ENCODE measurements at regions not wholly inside any gene's neighbourhood (a gene's known extent, or its start where the extent isn't known, plus 50 kb on each side); places are given as distances from the start of the nearest gene placed in this dataset.

DNA sequence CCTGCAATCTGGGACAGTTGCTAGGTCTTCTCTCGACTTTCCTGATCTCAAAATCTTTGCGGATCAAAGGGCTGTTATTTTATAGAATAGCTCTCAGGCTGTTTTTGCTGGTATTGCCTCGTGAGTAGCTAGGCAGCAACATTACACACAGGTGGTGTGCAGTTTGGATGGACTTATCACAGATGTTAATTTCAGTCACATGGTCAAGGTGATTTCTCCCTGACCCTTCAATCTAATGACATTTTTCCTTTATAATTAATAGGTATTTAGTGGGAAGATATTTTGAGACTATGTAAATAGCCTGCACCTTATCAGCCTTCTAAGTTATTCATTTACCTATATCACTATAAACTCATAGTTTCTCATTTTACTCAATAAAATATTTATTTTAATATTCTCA is 309.6 kb upstream of the PRKCQ start:
- TF ChIP-seq, protein P1, sequence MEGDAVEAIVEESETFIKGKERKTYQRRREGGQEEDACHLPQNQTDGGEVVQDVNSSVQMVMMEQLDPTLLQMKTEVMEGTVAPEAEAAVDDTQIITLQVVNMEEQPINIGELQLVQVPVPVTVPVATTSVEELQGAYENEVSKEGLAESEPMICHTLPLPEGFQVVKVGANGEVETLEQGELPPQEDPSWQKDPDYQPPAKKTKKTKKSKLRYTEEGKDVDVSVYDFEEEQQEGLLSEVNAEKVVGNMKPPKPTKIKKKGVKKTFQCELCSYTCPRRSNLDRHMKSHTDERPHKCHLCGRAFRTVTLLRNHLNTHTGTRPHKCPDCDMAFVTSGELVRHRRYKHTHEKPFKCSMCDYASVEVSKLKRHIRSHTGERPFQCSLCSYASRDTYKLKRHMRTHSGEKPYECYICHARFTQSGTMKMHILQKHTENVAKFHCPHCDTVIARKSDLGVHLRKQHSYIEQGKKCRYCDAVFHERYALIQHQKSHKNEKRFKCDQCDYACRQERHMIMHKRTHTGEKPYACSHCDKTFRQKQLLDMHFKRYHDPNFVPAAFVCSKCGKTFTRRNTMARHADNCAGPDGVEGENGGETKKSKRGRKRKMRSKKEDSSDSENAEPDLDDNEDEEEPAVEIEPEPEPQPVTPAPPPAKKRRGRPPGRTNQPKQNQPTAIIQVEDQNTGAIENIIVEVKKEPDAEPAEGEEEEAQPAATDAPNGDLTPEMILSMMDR (conservative IDR thresholded peaks at IDR 0.05; ENCODE audit: low read length): no peak
- TF ChIP-seq EZH2phosphoT487 (IDR thresholded peaks at IDR 0.05; ENCODE audit: borderline replicate concordance): no peak

Data from Loucy (cell line).